IMR-90 (cell line): ENCODE measurements at regions not wholly inside any gene's neighbourhood (a gene's known extent, or its start where the extent isn't known, plus 50 kb on each side); places are given as distances from the start of the nearest gene placed in this dataset.

Experiments used
- MAFK ChIP-seq: IDR thresholded peaks from 2 replicates; pipeline ENCODE4 v1.6.1; 2012; ENCODE audit warnings: low read depth, low read length, improper control_type of control experiment
- TF ChIP-seq, protein P1 (sequence below): conservative IDR thresholded peaks from 2 replicates; pipeline ENCODE4 v1.5.1; 2012; ENCODE audit warnings: mild to moderate bottlenecking, low read depth, low read length, improper control_type of control experiment

GRCh38 chr12:125509195-125509594 is 444.0 kb downstream of the AACS start:
- TF ChIP-seq, protein P1, sequence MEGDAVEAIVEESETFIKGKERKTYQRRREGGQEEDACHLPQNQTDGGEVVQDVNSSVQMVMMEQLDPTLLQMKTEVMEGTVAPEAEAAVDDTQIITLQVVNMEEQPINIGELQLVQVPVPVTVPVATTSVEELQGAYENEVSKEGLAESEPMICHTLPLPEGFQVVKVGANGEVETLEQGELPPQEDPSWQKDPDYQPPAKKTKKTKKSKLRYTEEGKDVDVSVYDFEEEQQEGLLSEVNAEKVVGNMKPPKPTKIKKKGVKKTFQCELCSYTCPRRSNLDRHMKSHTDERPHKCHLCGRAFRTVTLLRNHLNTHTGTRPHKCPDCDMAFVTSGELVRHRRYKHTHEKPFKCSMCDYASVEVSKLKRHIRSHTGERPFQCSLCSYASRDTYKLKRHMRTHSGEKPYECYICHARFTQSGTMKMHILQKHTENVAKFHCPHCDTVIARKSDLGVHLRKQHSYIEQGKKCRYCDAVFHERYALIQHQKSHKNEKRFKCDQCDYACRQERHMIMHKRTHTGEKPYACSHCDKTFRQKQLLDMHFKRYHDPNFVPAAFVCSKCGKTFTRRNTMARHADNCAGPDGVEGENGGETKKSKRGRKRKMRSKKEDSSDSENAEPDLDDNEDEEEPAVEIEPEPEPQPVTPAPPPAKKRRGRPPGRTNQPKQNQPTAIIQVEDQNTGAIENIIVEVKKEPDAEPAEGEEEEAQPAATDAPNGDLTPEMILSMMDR = no peak
- no peak for TF ChIP-seq MAFK
